T-helper 1 cell treated with Interleukin-12 subunit alpha and Interleukin-12 subunit beta and Interleukin-4 antibody, amounts not matched to agents 30 ng/mL and 1 ng/mL, for 36 hours (primary cell): ENCODE measurements at regions not wholly inside any gene's neighbourhood (a gene's known extent, or its start where the extent isn't known, plus 50 kb on each side); places are given as distances from the start of the nearest gene placed in this dataset.
"Not testable (repeated sequence)": the region's sequence is repeated elsewhere in the genome, so short reads cannot be mapped to it uniquely, and the experiment has no call there.

Source experiments
- intact Hi-C: fragments of 100-400 bp; cut with micrococcal nuclease; formaldehyde crosslinking; loops from one replicate; pipeline ENCODE4 v1.15.1; 2024

- intact Hi-C loops, result no loop called here
Measured at GRCh38 chr2:16208241-16208797, 268.0 kb downstream of the MYCN start.

- intact Hi-C loops, result no loop called here
Measured at GRCh38 chr2:16207611-16208010, 267.3 kb downstream of the MYCN start.

GRCh38 chr2:16207151-16207550 is 266.8 kb downstream of the MYCN start:
- intact Hi-C loops, result no loop called here

- intact Hi-C loops, result no loop called here
Measured at GRCh38 chr2:16206191-16206944, 266.0 kb downstream of the MYCN start.

- intact Hi-C loops, result no loop called here
Measured at GRCh38 chr2:16205631-16206030, 265.3 kb downstream of the MYCN start.

GRCh38 chr2:16204886-16205620 is 264.7 kb downstream of the MYCN start:
- intact Hi-C loops, result no loop called here

GRCh38 chr2:16204251-16204650 is 263.9 kb downstream of the MYCN start:
- intact Hi-C loops, result no loop called here

- intact Hi-C loops, result no loop called here
Measured at GRCh38 chr2:16203691-16204090, 263.3 kb downstream of the MYCN start.

- intact Hi-C loops, result no loop called here
Measured at GRCh38 chr2:16203069-16203468, 262.7 kb downstream of the MYCN start.

GRCh38 chr2:16202266-16203020 is 262.1 kb downstream of the MYCN start:
- intact Hi-C loops, result no loop called here

- intact Hi-C loops, result no loop called here
Measured at GRCh38 chr2:16201848-16202247, 261.5 kb downstream of the MYCN start.

GRCh38 chr2:16200554-16201193 is 260.3 kb downstream of the MYCN start:
- intact Hi-C loops, result no loop called here

GRCh38 chr2:16199882-16200553 is 259.7 kb downstream of the MYCN start:
- intact Hi-C loops, result no loop called here

- intact Hi-C loops, result not testable (repeated sequence)
Measured at GRCh38 chr2:16199241-16199640, 258.9 kb downstream of the MYCN start.

GRCh38 chr2:16198166-16198912 is 258.0 kb downstream of the MYCN start:
- intact Hi-C loops, result no loop called here

GRCh38 chr2:16197504-16198147 is 257.3 kb downstream of the MYCN start:
- intact Hi-C loops, result no loop called here

- intact Hi-C loops, result no loop called here
Measured at GRCh38 chr2:16196687-16197503, 256.5 kb downstream of the MYCN start.

- intact Hi-C loops, result no loop called here
Measured at GRCh38 chr2:16195681-16196070, 255.3 kb downstream of the MYCN start.
